Esophagus muscularis mucosa (tissue), 4 donors: ENCODE measurements at regions not wholly inside any gene's neighbourhood (a gene's known extent, or its start where the extent isn't known, plus 50 kb on each side); places are given as distances from the start of the nearest gene placed in this dataset.

Experiments
- EP300 ChIP-seq: sonication (generic); formaldehyde crosslinking; IDR thresholded peaks from one replicate; pipeline ENCODE4 v1.6.1; 2017; ENCODE audit warnings: antibody characterized with exemption
- POLR2A ChIP-seq: fragments of 450-650 bp; IDR thresholded peaks from one replicate; pipeline ENCODE4 v1.6.1; 2017; ENCODE audit warnings: antibody characterized with exemption, moderate library complexity, mild to moderate bottlenecking, low read depth
- TF ChIP-seq, protein P1 (sequence below), 3 experiments: fragments of 200-600 bp in 2 of 3; fragments of 450-650 bp in 1 of 3; sonication (generic) in 2 of 3; IDR thresholded peaks; one replicate each; pipeline ENCODE4 v1.5.1; 2017 to 2019; ENCODE audit warnings: antibody characterized with exemption in 3 of 3, mild to moderate bottlenecking in 2 of 3, moderate library complexity in 1 of 3

DNA sequence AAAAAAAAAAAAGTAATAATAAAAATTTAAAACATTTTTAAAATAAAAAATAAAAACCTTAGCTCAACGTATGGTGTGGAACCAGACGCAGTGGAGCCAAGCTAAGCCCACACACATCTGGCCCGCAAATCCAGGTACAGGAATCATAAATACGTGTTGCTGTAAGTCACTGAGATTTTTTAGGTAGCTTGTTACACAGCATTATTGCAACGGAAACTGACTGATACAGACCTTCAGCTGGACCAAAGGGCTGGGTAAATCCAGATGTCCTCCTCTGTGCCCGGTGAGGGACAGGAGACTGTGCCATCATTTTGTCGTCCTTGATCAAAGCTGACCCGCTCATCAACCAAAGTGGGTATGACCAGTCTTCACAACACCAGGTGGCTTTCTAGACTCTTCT, 104.9 kb downstream of the TMEM130 start:
- TF ChIP-seq, protein P1, sequence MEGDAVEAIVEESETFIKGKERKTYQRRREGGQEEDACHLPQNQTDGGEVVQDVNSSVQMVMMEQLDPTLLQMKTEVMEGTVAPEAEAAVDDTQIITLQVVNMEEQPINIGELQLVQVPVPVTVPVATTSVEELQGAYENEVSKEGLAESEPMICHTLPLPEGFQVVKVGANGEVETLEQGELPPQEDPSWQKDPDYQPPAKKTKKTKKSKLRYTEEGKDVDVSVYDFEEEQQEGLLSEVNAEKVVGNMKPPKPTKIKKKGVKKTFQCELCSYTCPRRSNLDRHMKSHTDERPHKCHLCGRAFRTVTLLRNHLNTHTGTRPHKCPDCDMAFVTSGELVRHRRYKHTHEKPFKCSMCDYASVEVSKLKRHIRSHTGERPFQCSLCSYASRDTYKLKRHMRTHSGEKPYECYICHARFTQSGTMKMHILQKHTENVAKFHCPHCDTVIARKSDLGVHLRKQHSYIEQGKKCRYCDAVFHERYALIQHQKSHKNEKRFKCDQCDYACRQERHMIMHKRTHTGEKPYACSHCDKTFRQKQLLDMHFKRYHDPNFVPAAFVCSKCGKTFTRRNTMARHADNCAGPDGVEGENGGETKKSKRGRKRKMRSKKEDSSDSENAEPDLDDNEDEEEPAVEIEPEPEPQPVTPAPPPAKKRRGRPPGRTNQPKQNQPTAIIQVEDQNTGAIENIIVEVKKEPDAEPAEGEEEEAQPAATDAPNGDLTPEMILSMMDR (IDR thresholded peaks at IDR 0.05): no peak
- no peak for TF ChIP-seq EP300
- TF ChIP-seq POLR2A: no peak
